ENCODE measurements at regions not wholly inside any gene's neighbourhood (a gene's known extent, or its start where the extent isn't known, plus 50 kb on each side); places are given as distances from the start of the nearest gene placed in this dataset.

GRCh38 chr13:80259159-80259558 lies 81.8 kb downstream of the SPRY2 start:
- peaks cover 13% of the 10 kb centered on the region for H3K36me3 Mint-ChIP-seq
- peaks cover 14% of the 10 kb centered on the region; the same call in 1 of the 2 replicates for H3K4me1 Mint-ChIP-seq
- ChIA-PET POLR2A (no interaction called here), CTCF (no interaction called here)
- H3K4me3 Mint-ChIP-seq, result no peak overlapping the region
- H3K27ac Mint-ChIP-seq, result no peak overlapping the region
- H3K27me3 Mint-ChIP-seq (ENCODE audit: low read depth), result no peaks in the 10 kb centered on the region; the same call in 1 of the 2 replicates
- H3K9me3 Mint-ChIP-seq, result peaks cover 25% of the 10 kb centered on the region
- TF ChIP-seq NR3C1 (CRISPR knock-in tag; conservative IDR thresholded peaks at IDR 0.05; ENCODE audit: low read depth), result no peak
- TF ChIP-seq USF1 (CRISPR knock-in tag; IDR thresholded peaks at IDR 0.05), result no peak
- TF ChIP-seq TEAD4 (CRISPR knock-in tag; IDR thresholded peaks at IDR 0.05), result no peak
- no peak for TF ChIP-seq ZNF232 (CRISPR knock-in tag; IDR thresholded peaks at IDR 0.05)
- DNase-seq (ENCODE audit: low spot score) (no peak), ATAC-seq (no peak)

GRCh38 chr13:80256352-80256932 lies 84.5 kb downstream of the SPRY2 start:
- H3K9me3 Mint-ChIP-seq, result peaks cover 13% of the 10 kb centered on the region
- H3K4me1 Mint-ChIP-seq, result peaks cover 2% of the 10 kb centered on the region; the same call in 1 of the 2 replicates

More at GRCh38 chr13:80256352-80256932, 84.5 kb downstream of the SPRY2 start:
- H3K36me3 Mint-ChIP-seq, result no peaks in the 10 kb centered on the region; the same call in 1 of the 2 replicates
- no peak overlapping the region for H3K27ac Mint-ChIP-seq
- no peak for TF ChIP-seq TCF7 (CRISPR knock-in tag; IDR thresholded peaks at IDR 0.05; ENCODE audit: low read depth)
- no peak for TF ChIP-seq ARID4B (CRISPR knock-in tag; IDR thresholded peaks at IDR 0.05; ENCODE audit: borderline replicate concordance)
- TF ChIP-seq NR1H2 (CRISPR knock-in tag; IDR thresholded peaks at IDR 0.05), result no peak
- no peak for TF ChIP-seq NFE2L1 (CRISPR knock-in tag; IDR thresholded peaks at IDR 0.05)
- TF ChIP-seq CREM (CRISPR knock-in tag; IDR thresholded peaks at IDR 0.05), result no peak
- no peak for TF ChIP-seq ZNF121 (CRISPR knock-in tag; IDR thresholded peaks at IDR 0.05)
- no peak for TF ChIP-seq MXD4 (CRISPR knock-in tag; IDR thresholded peaks at IDR 0.05; ENCODE audit: borderline replicate concordance)
- no peak for TF ChIP-seq PREB (CRISPR knock-in tag; IDR thresholded peaks at IDR 0.05; ENCODE audit: borderline replicate concordance)
- no peak for TF ChIP-seq CREB1 (CRISPR knock-in tag; IDR thresholded peaks at IDR 0.05)
- no peak for TF ChIP-seq SOX15 (CRISPR knock-in tag; IDR thresholded peaks at IDR 0.05)
- no peak for TF ChIP-seq ZNF263 (CRISPR knock-in tag; IDR thresholded peaks at IDR 0.05; ENCODE audit: low read depth)
- TF ChIP-seq ZMAT4 (CRISPR knock-in tag; IDR thresholded peaks at IDR 0.05), result no peak
- no peak for TF ChIP-seq TEAD4 (CRISPR knock-in tag; IDR thresholded peaks at IDR 0.05)
- TF ChIP-seq ZNF138 (CRISPR knock-in tag; conservative IDR thresholded peaks at IDR 0.05), result no peak
- TF ChIP-seq ATF3 (CRISPR knock-in tag; conservative IDR thresholded peaks at IDR 0.05), result no peak
- TF ChIP-seq HMGA2 (CRISPR knock-in tag; IDR thresholded peaks at IDR 0.05), result no peak
- TF ChIP-seq CDX4 (CRISPR knock-in tag; IDR thresholded peaks at IDR 0.05; ENCODE audit: borderline replicate concordance), result no peak
- TF ChIP-seq ESRRA (CRISPR knock-in tag; IDR thresholded peaks at IDR 0.05; ENCODE audit: borderline replicate concordance), result no peak
- no peak for TF ChIP-seq SMAD4 (CRISPR knock-in tag; IDR thresholded peaks at IDR 0.05)
- DNase-seq (ENCODE audit: low spot score) (no peak), ATAC-seq (no peak)
- ChIA-PET POLR2A (no interaction called here), CTCF (interaction anchor here (1.1 kb wide), 1 partner anchor 20 kb away, joined by 3 read pairs; no protein-coding TSS in a partner anchor)
- no peaks in the 10 kb centered on the region for H3K27me3 Mint-ChIP-seq (ENCODE audit: low read depth)
- H3K4me3 Mint-ChIP-seq, result no peak overlapping the region
